Endodermal cell (in vitro differentiated cells): ENCODE measurements at regions not wholly inside any gene's neighbourhood (a gene's known extent, or its start where the extent isn't known, plus 50 kb on each side); places are given as distances from the start of the nearest gene placed in this dataset.

Source experiments
- DNase-seq: peaks from one replicate; pipeline ENCODE4 v3.0.0-alpha.2; 2017
- H3K27ac ChIP-seq: 2 replicates; pipeline ENCODE4 v1.5.1; 2013; ENCODE audit warnings: mild to moderate bottlenecking, low read depth, low read length, moderate library complexity
- H3K27me3 ChIP-seq: 2 replicates; pipeline ENCODE4 v1.6.1; 2013; ENCODE audit warnings: mild to moderate bottlenecking, low read length, moderate library complexity; ENCODE audit not compliant: insufficient read depth, control insufficient read depth, poor library complexity, severe bottlenecking
- H3K36me3 ChIP-seq: 2 replicates; pipeline ENCODE4 v1.7.0; 2013; ENCODE audit warnings: mild to moderate bottlenecking, low read length, moderate library complexity; ENCODE audit not compliant: control insufficient read depth, insufficient read depth
- H3K4me1 ChIP-seq: one replicate; pipeline ENCODE4 v1.7.0; 2013; ENCODE audit warnings: low read length; ENCODE audit not compliant: control insufficient read depth, insufficient read depth
- H3K4me3 ChIP-seq: 2 replicates; pipeline ENCODE4 v1.5.1; 2013; ENCODE audit warnings: mild to moderate bottlenecking, low read length, moderate library complexity
- H3K9ac ChIP-seq: 2 replicates; pipeline ENCODE4 v1.6.1; 2013; ENCODE audit warnings: mild to moderate bottlenecking, low read length, moderate library complexity; ENCODE audit not compliant: poor library complexity, severe bottlenecking; ENCODE audit errors: extremely low read depth
- H3K9me3 ChIP-seq: 2 replicates; pipeline ENCODE4 v1.6.1; 2013; ENCODE audit warnings: mild to moderate bottlenecking, low read length, moderate library complexity; ENCODE audit not compliant: control insufficient read depth
- H3K27ac Mint-ChIP-seq: 2 replicates; pipeline ENCODE4 v1.8.0; 2020; ENCODE audit warnings: mixed read lengths
- H3K27me3 Mint-ChIP-seq: 2 replicates; pipeline ENCODE4 v1.8.0; 2021; ENCODE audit warnings: mild to moderate bottlenecking, mixed read lengths; ENCODE audit not compliant: insufficient read depth
- H3K36me3 Mint-ChIP-seq: 2 replicates; pipeline ENCODE4 v1.8.0; 2020; ENCODE audit warnings: low read depth, mixed read lengths
- H3K4me1 Mint-ChIP-seq: 2 replicates; pipeline ENCODE4 v1.8.0; 2020; ENCODE audit warnings: mixed read lengths
- H3K4me3 Mint-ChIP-seq: 2 replicates; pipeline ENCODE4 v1.8.0; 2020; ENCODE audit warnings: mild to moderate bottlenecking, moderate library complexity, mixed read lengths
- H3K9me3 Mint-ChIP-seq: 2 replicates; pipeline ENCODE4 v1.8.0; 2020; ENCODE audit warnings: mild to moderate bottlenecking, mixed read lengths
- WGBS, 2 experiments: methylation state at CpG; one replicate each; pipeline versions ENCODE4 v1.1.5 to v1.1.7; 2013; ENCODE audit warnings: missing lambda C conversion rate in 2 of 2, mixed read lengths in 1 of 2; ENCODE audit not compliant: insufficient coverage in 1 of 2, insufficient read length in 1 of 2; 5-methylcytosine and 5-hydroxymethylcytosine counted together
- TF ChIP-seq, protein P1 (sequence below): fragments of 200-600 bp; sonication (generic); conservative IDR thresholded peaks from 2 replicates; pipeline ENCODE4 v1.5.0; 2021; ENCODE audit warnings: antibody characterized with exemption, mild to moderate bottlenecking

DNA sequence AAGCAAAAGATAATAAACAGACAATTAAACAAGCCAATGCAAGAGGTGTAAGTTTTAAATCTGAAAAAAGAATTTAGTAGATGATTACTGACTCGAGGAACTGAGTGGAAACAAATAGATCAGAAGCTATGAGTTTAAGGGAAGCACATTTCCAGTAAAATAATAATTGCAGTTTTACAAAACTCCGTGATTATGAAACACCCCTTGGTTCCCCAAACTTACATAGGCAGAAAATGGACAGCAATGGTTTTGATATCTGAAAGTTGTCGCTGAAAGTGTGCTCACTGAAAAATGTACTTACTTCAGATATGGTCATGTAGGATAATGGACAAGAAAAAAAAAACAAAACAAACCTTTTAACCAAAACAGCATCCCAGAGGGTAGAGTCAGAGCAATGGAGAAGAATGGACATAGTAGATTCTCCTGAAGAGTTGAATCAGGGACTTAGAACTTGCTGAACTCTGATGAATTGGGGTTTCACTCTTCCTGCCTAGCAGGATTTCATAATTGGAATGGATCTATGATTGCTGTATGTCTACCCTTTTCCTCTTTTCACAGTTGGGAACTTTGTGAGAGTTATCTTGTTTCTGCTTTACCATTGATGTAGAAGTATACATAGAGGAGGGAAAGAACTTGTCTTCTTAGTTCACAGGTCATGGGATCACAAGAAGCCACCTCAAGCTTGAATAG is 305.6 kb upstream of the ZEB2 start:
- H3K4me3 Mint-ChIP-seq, result no peak overlapping the region

DNA sequence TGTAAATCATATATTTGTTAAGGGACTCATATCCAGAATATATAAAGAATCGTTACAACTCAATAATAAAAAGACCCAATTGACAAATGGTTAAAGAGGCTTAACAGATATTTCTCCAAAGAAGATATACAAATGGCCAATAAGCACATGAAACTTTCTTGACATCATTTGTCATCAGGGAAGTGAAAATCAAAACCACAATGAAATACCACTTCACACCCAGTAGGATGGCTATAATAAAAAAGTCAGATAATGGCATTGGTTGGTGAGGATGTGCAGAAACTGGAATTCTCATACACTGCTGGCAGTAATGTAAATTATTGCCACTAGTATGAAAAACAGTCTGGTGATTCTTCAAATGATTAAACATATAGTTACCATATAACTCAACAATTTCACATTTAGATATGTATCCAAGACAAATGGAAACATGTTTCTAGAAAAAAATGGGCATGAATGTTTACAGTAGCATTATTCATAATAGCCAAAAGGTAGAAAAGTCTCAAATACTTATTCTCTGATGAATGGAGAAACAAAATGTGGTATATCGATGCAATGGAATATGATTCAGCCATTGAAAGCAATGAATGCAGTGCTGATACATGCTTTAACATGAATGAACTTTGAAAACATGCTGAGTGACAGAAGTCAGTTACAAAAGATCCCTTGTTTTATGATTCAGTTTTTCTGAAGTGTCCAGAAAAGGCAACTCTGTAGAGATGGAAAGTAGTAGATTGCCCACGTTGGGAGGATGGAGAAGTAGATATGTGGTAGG is 304.6 kb upstream of the ZEB2 start:
- TF ChIP-seq, protein P1, sequence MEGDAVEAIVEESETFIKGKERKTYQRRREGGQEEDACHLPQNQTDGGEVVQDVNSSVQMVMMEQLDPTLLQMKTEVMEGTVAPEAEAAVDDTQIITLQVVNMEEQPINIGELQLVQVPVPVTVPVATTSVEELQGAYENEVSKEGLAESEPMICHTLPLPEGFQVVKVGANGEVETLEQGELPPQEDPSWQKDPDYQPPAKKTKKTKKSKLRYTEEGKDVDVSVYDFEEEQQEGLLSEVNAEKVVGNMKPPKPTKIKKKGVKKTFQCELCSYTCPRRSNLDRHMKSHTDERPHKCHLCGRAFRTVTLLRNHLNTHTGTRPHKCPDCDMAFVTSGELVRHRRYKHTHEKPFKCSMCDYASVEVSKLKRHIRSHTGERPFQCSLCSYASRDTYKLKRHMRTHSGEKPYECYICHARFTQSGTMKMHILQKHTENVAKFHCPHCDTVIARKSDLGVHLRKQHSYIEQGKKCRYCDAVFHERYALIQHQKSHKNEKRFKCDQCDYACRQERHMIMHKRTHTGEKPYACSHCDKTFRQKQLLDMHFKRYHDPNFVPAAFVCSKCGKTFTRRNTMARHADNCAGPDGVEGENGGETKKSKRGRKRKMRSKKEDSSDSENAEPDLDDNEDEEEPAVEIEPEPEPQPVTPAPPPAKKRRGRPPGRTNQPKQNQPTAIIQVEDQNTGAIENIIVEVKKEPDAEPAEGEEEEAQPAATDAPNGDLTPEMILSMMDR, result no peak
- Histone ChIP-seq H3K9me3 (peaks cover 8% of the 10 kb centered on the region), H3K4me1 (no peaks in the 10 kb centered on the region), H3K36me3 (no peaks in the 10 kb centered on the region), H3K27me3 (no peaks in the 10 kb centered on the region), H3K9ac (no peak overlapping the region), H3K4me3 (no peak overlapping the region), H3K27ac (no peak overlapping the region)
- WGBS, 2 experiments, result 87 to 90% methylated on average over 2 to 3 of the region's 3 CpGs
- H3K27ac Mint-ChIP-seq, result no peak overlapping the region
- no peaks in the 10 kb centered on the region for H3K4me1 Mint-ChIP-seq
- peaks cover 4% of the 10 kb centered on the region for H3K9me3 Mint-ChIP-seq
- H3K36me3 Mint-ChIP-seq, result no peaks in the 10 kb centered on the region
- H3K4me3 Mint-ChIP-seq, result no peak overlapping the region
- no peaks in the 10 kb centered on the region for H3K27me3 Mint-ChIP-seq
- DNase-seq, result no peak

More for the DNA sequence above, 305.6 kb upstream of the ZEB2 start:
- Histone ChIP-seq H3K9ac (no peak overlapping the region), H3K9me3 (peaks cover 5% of the 10 kb centered on the region), H3K4me3 (no peak overlapping the region), H3K27ac (no peak overlapping the region), H3K27me3 (no peaks in the 10 kb centered on the region), H3K4me1 (no peaks in the 10 kb centered on the region), H3K36me3 (no peaks in the 10 kb centered on the region)
- H3K4me1 Mint-ChIP-seq, result no peaks in the 10 kb centered on the region
- no peak for DNase-seq
- TF ChIP-seq, protein P1, result no peak
- WGBS, 2 experiments, result 89 to 100% methylated on average over 1 to 3 of the region's 3 CpGs
- no peaks in the 10 kb centered on the region for H3K36me3 Mint-ChIP-seq
- no peaks in the 10 kb centered on the region for H3K9me3 Mint-ChIP-seq
- no peaks in the 10 kb centered on the region for H3K27me3 Mint-ChIP-seq
- H3K27ac Mint-ChIP-seq, result no peak overlapping the region

DNA sequence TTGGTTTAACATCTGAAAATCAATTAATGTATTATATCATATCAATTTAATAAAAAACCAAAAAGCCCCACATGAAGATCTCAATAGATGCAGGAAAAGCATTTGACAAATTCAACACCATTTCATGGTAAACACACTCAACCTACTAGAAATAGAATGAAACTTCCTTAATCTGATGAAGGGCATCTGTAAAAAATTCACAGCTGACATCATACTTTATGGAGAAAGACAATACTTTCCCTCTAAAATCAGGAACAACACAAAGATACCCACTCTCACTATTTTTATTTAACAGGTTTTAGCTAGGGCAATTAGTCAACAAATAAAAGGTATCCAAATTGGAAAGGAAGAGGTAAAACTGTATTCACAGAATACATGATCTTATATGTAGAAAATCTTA is 303.0 kb upstream of the ZEB2 start:
- no peaks in the 10 kb centered on the region for H3K36me3 ChIP-seq
- H3K4me1 ChIP-seq, result no peaks in the 10 kb centered on the region
- H3K4me1 Mint-ChIP-seq, result no peaks in the 10 kb centered on the region
- TF ChIP-seq, protein P1, result no peak
- no peak for DNase-seq
- no peaks in the 10 kb centered on the region for H3K36me3 Mint-ChIP-seq
- no peak overlapping the region for H3K9ac ChIP-seq
- no peak overlapping the region for H3K4me3 Mint-ChIP-seq
- no peak overlapping the region for H3K4me3 ChIP-seq
- H3K9me3 ChIP-seq, result peaks cover 8% of the 10 kb centered on the region
- no peaks in the 10 kb centered on the region for H3K27me3 Mint-ChIP-seq
- no peak overlapping the region for H3K27ac ChIP-seq
- peaks cover 4% of the 10 kb centered on the region for H3K9me3 Mint-ChIP-seq
- no peak overlapping the region for H3K27ac Mint-ChIP-seq
- H3K27me3 ChIP-seq, result no peaks in the 10 kb centered on the region
